ENCODE measurements at regions not wholly inside any gene's neighbourhood (a gene's known extent, or its start where the extent isn't known, plus 50 kb on each side); places are given as distances from the start of the nearest gene placed in this dataset.

- 0 out of 2 replicates have a peak, but pooled peaks have one; percentile 54 for TF ChIP-seq SMYD3 (CRISPR knock-in tag; IDR thresholded peaks at IDR 0.05)
- no peak for TF ChIP-seq KDM3A (CRISPR knock-in tag; IDR thresholded peaks at IDR 0.05; ENCODE audit: low read depth)
- peak; percentile 61; the same call in 1 of the 2 replicates for TF ChIP-seq ZNF629 (CRISPR knock-in tag; conservative IDR thresholded peaks at IDR 0.05)
- no peak for TF ChIP-seq RBM22 (optimal IDR thresholded peaks at IDR 0.05; ENCODE audit: low read length)
- TF ChIP-seq ZSCAN9 (CRISPR knock-in tag; IDR thresholded peaks at IDR 0.05; ENCODE audit: borderline replicate concordance): 0 out of 2 replicates have a peak, but pooled peaks have one; percentile 70
- no peak for TF ChIP-seq ZNF513 (CRISPR knock-in tag; conservative IDR thresholded peaks at IDR 0.05)
- TF ChIP-seq ATF2 (CRISPR knock-in tag; IDR thresholded peaks at IDR 0.05): peak; percentile 89
- no peak for TF ChIP-seq ZNF580 (CRISPR knock-in tag; IDR thresholded peaks at IDR 0.05; ENCODE audit: borderline replicate concordance, low read depth)
- no peak for TF ChIP-seq SMAD9 (CRISPR knock-in tag; IDR thresholded peaks at IDR 0.05)
- no peak for TF ChIP-seq SOX6 (IDR thresholded peaks at IDR 0.05)
- peak; percentile 93 for TF ChIP-seq SOX6 (CRISPR knock-in tag; IDR thresholded peaks at IDR 0.05)
- no peak for TF ChIP-seq MAZ (IDR thresholded peaks at IDR 0.05; ENCODE audit: borderline replicate concordance, low read depth, low read length)
- peak; percentile 62 for TF ChIP-seq MAZ (CRISPR knock-in tag; IDR thresholded peaks at IDR 0.05; ENCODE audit: low read depth)
- TF ChIP-seq CEBPG (CRISPR knock-in tag; IDR thresholded peaks at IDR 0.05): peak; percentile 92
- TF ChIP-seq NR1H2 (CRISPR knock-in tag; IDR thresholded peaks at IDR 0.05; ENCODE audit: borderline replicate concordance, low read depth): no peak
- TF ChIP-seq ZNF350 (CRISPR knock-in tag; IDR thresholded peaks at IDR 0.05; ENCODE audit: borderline replicate concordance, low read depth): no peak; the same call in 1 of the 2 replicates
- TF ChIP-seq FOXA1 (IDR thresholded peaks at IDR 0.05): peak; percentile 75; the same call in 1 of the 2 replicates
- peak; percentile 91 for TF ChIP-seq FOXA1 (CRISPR knock-in tag; IDR thresholded peaks at IDR 0.05)
- TF ChIP-seq ZHX2 (IDR thresholded peaks at IDR 0.05; ENCODE audit: low read depth): 0 out of 2 replicates have a peak, but pooled peaks have one; percentile 71
- TF ChIP-seq ZHX2 (CRISPR knock-in tag; IDR thresholded peaks at IDR 0.05; ENCODE audit: borderline replicate concordance): no peak
- no peak; the same call in 1 of the 2 replicates for TF ChIP-seq SOX13 (IDR thresholded peaks at IDR 0.05)
- peak in 1 of 2 experiments; percentile 86; a peak in 2 of 4 replicates for TF ChIP-seq SOX13 (CRISPR knock-in tag; conservative IDR thresholded peaks at IDR 0.05 in 1 of 2, IDR thresholded peaks at IDR 0.05 in 1 of 2)
Observed at GRCh38 chr1:234963180-234963903, 165.3 kb downstream of the TOMM20 start (continued).
